Left forelimb (tissue), 1 donor: ENCODE measurements at regions not wholly inside any gene's neighbourhood (a gene's known extent, or its start where the extent isn't known, plus 50 kb on each side); places are given as distances from the start of the nearest gene placed in this dataset.

Experiments used
- DNase-seq: peaks from one replicate; pipeline ENCODE4 v3.0.0-alpha.2; 2018; ENCODE audit warnings: low spot score

- no peak for DNase-seq
Measured at GRCh38 chr3:30553641-30554316, 52.6 kb upstream of the TGFBR2 start.

DNA sequence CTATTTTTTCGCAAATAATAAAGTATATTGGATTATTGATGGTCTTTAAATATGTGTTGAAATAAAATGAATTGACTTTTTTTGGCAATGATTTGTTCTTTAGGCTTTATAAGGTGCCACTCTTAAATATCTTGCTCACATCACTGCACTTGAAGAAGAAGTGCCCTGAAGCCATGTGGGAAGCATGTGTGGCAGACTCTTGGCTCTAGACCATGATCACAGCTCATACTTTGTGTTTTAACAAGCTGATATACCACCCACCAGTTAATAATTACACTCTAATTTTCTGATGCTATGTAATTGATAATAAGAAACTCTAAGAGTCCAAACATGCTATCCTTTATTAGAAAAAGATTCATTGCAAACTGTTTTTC, 52.1 kb upstream of the TGFBR2 start:
- DNase-seq: no peak

DNA sequence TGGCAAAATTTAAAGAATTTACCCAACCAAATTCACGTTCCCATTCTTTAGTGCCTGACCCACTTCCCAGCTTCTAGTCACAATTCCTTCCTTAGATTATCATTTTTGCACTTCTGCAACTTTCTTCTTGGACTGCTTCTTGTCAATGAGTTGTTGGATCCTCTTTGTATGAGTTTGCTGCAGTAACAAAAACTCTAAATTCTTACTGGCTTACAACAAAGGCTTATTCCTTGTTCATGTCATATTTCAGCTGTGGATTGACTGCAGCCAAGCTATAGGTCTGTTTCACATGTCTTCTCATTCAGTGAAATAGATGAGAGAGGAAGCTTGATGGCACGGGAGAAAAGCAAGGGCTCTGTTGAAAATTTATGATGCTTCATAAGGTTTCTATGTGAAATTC, 50.4 kb upstream of the TGFBR2 start:
- no peak for DNase-seq
